Globus pallidus (tissue), 1 donor: ENCODE measurements at regions not wholly inside any gene's neighbourhood (a gene's known extent, or its start where the extent isn't known, plus 50 kb on each side); places are given as distances from the start of the nearest gene placed in this dataset.
"Not testable (repeated sequence)": the region's sequence is repeated elsewhere in the genome, so short reads cannot be mapped to it uniquely, and the experiment has no call there.

Source experiments
- DNase-seq: peaks from one replicate; pipeline ENCODE4 v3.0.0-alpha.2; 2015; ENCODE audit warnings: low spot score

DNA sequence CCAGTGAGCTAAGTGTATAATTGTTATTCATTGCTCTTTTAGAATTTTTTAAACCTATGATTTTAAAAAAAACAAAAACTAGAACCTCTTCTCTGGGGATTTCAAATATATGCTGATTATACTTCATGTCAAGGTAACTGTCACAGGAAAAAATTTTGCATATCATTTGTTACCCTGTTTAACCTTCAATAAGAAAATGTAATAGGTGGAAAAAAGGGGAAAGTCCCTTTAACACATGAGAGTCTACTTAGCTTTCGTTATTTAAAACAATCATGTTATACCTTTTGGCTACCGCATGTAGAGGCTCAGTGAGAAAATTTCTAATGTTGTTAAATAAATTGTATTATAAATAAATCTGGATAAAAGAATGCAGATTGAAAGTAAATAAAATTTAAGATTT is 190.1 kb upstream of the AKR1E2 start:
- DNase-seq: no peak

DNA sequence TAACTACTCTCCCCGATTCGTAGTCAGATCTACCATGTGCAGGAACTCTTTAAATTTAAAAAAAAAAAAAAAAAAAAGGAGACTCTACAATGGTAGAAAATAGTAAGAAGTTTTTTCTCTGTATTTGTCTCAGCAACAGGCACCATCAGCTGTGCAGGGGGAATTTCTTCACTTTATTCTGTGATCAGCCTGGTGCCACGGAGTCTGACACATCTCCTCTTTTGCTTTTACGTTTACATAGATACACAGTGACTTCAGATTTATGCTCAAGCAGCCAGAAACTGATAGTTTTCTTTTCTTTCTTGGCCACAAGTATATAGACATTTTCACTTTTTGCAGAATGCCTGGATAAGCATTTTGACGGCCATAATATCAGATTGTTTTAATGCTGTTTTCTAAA is 190.6 kb upstream of the AKR1E2 start:
- DNase-seq: no peak

DNA sequence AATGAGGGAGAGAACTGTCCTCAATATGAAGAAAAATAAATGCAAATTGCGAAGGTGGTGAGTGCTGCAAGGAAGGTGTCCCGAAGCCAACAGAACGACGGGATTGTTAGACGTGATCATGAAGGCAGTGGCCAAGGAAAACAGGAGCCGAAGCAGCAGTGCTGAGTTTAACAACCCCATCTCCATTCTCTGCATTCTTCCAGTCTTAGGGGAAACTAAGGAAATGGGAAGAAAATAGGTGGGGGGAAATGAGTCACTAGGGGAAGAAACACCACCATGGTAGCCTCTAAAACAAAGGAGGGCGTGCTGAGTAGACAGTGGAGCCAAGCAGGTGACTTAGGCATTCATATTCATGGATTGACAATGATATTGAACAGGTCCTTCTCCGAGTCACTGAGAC is 192.2 kb upstream of the AKR1E2 start:
- no peak for DNase-seq

DNA sequence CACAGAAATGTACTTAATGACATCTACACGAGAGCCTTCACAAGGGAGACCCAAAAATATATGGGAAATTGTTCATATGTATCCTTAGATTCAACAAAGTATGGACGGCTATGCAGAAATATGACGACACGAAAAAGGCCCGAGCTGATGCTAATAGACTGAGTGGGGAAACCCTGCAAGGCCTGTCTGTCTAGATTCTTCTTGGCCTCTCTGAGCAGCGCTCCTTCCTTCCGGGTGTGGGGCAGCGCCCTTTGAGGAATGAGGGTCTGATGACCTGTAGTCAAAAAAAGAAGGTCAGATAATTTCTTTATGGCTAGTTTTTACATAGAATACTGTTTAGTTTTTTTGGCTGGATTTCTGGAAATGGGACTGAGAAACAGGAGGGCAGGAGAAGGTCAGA is 192.8 kb upstream of the AKR1E2 start:
- no peak for DNase-seq

DNA sequence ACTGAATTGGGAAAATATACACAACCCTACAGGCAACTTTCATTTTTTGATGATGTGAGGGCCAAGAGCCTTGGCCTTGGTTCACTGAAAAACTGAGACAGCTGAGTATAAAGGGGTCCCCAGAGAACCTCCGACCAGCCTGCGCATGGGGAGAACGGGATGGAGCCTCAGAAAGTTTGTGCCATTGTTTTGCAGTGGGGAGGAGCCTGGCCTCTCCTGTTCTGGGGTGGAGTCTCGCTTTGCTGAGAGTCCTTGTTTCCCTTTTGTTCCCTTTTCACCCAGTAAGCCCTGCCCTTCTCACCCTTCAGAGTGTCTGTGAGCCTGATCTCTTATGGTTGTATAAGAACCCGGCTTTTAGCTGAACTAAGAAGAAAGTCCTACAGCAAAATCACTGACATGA is 193.2 kb upstream of the AKR1E2 start:
- DNase-seq: no peak

DNA sequence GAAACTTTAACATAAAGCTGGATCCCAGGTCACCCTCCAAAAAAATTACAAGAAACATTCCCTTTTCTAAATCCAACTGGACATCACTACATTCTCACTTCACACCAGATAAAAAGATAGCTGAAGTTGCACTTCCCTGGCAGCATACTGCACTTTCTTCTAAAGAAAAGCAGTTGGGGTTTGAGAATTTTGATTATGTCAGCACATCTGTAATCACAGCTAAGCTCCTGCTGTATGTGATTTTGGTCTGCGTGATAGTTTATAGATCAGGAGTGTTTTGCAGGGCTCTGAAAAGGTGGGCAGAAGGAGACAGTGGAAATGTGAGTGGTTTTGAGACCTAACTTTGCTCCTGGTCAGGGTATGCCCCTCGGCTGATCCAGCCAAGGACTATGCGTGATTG is 199.1 kb upstream of the AKR1E2 start:
- no peak for DNase-seq

DNA sequence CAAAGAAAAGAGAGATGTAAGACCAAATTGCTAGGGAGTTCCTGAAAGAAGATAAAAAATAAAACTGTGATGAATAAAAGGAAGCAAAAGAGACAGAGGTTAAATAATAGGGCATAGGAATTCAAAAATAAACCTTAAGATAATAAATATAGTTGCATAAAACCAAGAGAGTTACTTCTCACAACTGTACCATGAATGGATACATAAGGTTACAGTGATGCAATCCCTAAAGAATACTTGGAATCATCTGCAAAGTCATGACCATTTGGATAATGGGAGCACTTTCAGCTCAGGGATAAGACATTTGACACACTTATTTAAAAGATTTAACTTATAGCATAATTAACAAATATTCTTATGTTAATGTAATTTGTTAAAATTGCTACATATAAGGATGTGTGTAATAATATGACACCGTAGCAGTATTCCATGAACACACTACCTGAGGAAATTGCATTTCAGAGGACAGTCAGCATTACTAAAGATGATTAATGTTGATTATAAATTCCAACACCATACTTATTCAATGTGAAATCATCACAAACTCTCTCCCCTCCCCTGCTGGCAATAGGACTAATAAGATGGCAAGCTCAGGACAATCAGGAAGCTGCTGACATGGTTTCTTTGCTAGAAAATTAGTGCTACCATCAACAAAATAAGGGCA is 202.1 kb upstream of the AKR1E2 start:
- DNase-seq: no peak

DNA sequence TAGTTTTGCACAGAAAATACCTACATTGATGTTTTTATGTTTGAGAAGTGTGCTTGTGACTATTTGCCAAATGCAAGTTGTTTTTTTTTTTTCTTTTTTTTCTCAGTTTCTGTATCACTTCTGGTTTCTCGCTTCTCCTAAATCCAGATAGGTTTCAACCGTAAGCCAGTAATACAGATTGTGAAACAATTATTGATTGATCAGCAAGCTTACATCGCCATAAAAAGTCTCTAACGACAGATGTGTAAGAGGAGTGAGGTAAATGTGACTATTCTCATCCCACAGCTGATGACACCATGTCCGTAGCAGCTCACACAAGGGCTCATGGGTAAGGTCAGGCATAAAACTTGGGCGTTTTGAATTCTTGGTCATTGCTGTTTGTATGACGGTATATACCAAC is 202.8 kb upstream of the AKR1E2 start:
- DNase-seq: no peak

DNA sequence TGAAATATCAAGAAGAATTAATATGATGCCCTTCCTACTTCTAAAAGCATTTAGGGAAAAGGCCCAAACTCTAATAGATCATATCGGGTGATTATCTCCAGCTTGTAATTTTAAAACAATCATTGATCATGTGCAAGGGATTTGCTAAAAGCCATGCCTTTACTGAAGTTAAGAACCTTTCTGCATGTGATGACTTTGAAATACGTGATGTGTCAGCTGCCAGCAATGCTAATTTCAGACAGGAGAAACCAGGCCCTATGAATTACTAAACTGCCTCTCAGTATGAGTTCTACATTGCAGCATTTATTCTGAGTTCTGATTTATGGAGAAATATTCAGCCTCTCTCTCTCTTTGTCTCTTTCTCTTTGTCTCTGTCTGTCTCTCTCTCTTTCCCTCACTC is 203.6 kb upstream of the AKR1E2 start:
- no peak for DNase-seq

DNA sequence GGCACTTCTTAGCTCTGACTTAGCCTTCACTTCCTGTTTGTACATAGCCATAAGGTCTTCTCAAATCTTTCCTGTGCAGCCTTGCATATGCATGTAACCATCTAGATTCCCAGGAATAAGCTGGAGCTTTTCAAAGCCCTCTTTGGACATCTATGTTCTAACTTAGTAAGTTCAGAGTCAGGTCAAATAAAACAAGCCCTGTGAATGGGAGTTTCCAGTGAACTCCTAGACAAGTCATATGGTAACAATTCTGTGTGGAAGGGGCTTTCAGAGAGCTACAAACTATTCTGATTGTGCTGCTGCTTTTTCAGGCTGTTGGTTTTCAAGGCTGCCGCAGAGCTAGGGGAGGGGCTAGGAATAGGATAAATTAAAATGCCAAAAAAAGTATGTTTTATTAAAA is 208.4 kb upstream of the AKR1E2 start:
- no peak for DNase-seq

DNA sequence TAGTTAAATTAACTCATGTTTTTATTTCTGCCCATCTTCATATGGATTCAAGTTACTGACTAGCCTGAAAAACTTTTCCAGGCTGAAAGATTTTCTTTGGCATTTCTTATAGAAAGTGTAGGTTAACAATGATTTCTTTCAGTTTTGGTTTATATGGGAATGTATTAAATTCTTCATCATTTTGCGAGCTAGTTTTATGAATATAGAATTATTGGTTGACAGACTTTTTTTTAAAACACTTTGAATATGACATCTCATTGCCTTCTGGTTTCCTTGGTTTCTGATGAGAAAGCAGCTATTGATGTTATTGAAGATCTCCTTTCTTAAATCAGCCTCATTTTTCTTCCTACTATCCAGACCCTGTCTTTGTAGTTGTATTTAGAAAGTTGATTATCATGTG is 211.0 kb upstream of the AKR1E2 start:
- DNase-seq: no peak

DNA sequence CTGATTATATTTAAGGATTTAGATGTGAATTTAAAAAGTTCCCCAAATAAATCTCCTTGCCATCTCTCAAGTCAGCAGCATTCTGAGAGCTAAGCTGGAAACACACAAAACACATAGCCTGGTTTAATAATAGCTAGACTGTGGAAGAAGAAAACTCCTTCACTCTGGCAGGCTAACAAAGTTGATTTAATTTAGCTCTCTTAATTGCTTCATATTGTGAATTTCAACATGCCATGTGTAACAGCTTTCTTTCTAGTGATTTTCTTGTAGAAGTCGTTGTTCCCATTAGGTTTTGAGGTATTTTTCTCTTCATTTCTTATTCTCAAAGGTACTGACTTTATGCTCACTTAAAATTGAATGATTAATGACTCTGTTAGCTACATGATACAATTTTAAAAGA is 216.8 kb upstream of the AKR1E2 start:
- no peak for DNase-seq

DNA sequence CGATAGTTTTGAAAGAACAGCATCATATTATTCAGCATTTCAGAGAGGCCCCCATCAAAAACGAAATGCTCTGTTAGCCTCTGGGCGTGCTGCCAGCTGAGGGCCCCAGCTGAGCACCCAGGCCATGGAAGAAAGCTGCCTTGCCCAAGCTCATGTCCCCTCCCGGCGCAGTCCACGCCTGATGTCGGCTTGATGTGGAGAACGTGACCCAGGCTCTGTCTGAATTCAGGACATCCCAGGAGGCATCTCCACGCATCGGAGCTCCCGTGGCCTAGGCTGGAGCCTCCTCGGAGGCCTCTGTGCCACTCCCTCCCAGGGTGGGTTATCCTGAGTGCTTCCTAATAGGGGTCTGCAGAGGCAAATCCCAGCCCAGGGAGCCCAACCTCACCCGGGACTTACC is 218.3 kb upstream of the AKR1E2 start:
- no peak for DNase-seq

DNA sequence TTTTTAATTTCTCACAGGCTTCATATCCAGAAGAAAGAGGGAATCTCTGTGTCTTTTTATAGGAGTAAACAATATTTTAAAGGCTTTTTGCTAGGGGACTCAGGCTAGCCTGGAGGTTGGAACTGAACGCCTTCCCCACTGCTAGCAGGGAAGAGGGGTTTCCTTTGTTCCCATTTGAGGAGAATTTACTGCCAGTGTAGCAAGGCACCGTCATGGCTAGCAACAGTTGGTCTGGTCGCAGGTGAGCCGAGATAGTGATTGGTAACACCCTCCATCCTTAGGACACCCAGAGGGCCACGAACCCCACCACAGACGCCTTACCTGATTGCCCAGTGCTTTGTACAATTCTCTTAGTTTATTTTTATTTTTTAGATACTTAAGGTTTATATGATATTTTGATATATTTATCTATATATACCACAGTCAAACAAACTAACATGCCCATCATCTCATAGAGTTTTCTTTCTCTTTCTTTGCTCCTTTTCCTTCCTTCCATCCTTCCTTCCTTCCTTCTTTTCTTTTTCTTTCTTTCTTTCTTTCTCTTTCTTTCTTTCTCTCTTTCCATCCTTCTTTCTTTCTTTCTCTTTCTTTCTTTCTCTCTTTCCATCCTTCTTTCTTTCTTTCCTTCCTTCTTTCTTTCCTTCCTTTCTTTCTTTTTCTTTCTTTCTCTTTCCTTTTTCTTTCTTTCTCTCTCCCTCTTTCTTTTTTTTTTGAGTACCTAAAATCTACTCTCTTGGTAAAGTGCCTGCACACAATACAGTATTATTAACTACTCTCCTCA is 219.0 kb upstream of the AKR1E2 start:
- DNase-seq: no peak

DNA sequence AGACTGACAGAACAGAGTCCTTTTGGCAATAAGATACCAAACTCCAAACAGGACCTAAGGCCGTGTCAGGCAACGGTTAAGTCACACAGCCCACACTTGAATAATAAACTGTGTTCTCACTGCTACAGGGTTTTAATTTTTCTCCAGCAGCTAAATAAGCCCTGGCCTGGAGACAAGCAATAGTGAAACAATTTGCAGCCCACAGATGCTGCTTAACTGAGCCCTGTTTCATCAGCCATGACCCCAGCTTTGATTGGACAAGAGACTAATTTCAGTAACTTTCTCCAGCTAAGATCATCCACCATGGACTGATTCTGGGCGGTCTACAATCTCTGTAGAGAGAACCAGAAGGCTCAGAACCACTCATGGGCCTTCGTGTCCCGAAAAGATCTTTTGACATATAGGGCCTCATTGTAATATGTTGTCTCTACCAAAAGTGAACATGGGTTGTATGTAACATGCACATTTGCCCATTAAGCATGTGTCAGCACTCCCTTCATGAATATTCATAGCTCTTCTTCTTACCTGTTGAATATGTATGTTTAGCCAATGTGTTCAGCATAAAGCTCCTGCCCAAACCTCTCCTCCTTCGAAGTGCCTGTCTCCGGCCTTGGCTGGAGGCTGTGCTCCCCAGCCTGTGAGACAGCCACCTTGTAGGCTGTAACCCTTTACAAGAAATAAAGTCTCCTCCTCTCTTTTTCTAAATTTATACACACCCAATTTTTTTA is 223.1 kb upstream of the AKR1E2 start:
- no peak for DNase-seq

DNA sequence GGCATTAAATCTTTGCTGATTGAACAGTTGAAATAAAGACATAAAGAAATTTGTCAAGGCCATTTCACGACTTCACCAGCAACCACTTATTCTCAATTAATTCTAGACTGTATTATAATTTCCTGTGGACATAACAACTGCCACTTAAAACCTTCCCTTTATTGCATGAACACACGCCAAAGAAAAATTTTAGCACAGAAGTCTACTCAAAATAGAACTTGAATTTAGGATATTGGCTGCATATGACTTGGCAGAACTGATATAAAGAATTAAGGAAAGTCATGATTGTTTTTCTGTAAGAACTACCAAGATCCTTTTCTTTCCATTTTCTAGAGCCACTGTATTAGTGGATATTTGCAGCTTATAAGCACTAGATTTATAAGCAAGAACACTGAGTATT is 226.5 kb upstream of the AKR1E2 start:
- DNase-seq: no peak

DNA sequence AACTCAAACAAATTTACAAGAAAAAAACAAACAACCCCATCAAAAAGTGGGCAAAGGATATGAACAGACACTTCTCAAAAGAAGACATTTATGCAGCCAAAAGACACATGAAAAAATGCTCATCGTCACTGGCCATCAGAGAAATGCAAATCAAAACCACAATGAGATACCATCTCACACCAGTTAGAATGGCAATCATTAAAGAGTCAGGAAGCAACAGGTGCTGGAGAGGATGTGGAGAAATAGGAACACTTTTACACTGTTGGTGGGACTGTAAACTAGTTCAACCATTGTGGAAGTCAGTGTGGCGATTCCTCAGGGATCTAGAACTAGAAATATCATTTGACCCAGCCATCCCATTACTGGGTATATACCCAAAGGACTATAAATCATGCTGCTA is 228.1 kb upstream of the AKR1E2 start:
- DNase-seq: not testable (repeated sequence)

DNA sequence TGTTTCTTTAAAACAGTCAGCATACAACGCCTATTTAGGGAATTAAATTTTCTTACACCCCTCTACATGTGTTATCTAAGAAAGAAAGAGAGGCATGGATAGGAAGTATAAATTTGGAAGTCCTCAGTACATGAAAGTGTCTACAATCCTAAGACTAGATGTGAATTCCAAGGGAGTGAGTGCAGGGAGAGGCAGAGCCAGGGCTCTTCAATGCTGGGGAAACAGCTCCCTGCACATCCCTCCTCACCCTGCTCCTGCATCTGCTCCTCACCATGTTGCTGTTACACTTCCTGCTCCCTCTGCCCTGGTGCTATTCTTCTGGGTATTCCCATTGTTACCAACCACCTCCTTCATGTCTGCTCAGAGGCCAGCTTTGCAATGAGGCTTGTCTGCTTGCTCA is 229.1 kb upstream of the AKR1E2 start:
- DNase-seq: no peak

DNA sequence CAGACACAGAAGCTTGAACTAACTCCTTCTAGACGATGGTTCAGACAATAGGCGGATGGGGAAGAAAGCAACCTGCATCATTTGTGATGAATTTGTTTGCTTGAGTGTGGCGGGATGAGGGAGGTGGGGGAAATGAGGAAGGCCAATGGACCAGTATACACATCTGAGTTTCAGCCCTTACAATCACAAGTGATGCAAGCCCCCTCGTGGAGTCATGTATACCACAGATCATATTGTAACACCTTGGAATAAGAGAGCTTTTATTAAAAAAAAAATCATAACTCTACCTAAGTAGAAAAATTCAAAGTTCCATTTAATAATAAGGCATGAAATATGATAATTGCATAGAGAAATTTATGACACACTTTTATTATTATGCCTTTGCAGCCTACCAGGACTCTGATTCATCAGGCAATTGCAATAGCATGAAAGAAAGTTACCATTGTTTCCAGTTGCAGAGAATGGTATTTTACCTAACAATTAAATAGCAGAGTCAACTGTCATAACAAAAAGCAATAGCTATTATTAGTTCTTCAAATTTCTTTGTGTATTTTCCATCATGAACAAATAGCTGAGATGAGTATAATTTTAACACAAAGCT is 230.2 kb upstream of the AKR1E2 start:
- no peak for DNase-seq

DNA sequence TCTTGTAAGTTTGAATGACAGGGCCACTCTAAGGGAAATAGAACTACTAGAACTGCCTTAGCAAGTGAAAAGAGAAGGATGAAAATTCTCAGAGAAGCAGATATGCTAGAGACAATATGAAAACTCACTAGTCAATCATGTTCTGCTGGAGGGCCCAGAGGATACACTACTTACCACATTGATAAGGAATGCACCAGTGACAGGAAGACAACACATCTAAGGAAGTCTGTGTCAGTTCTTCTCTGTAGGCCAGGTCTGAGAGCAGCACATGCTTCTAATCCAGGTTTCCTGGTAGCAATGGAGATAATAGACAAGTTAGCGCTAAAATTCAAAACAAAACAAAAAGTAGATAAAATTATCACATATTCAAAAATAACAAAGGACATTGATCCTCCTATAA is 235.2 kb upstream of the AKR1E2 start:
- DNase-seq: no peak

DNA sequence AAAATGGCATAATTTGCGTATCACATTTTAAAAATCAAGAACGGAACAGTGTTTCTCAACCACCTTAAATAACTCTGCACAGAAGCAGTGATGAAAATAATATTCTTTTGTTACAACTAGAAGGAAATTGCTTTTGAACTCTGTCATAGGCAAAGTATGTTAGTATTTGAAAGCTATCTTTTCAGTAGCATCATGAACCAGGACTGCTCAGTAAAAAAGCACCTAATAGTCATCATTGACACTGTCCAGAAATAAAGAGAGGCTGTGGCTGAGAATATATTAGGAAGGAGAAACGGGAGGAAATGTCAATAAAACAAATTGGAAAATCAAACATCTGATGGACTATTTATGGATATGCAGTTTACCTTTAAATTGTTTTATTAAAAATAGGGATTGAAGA is 237.2 kb upstream of the AKR1E2 start:
- no peak for DNase-seq

DNA sequence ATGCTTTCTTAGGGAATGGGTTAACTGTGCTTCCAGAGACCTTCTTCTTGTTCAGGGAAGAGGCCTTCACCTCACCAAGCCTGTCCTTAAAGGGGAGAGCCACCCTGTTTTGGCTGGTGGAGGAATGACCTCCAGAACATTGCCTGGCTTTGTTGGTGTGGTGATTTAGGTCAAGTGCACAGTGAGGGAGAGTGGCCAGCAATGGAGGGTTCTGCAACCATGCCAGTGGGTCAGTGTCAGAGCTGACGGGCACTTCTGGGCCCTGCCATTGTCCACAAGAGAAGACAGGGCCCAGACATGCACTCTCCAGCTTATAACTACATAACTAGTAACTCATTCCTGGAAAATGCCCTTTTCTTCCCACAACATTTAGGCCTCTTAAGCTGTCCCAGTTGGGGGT is 238.5 kb upstream of the AKR1E2 start:
- DNase-seq: no peak

DNA sequence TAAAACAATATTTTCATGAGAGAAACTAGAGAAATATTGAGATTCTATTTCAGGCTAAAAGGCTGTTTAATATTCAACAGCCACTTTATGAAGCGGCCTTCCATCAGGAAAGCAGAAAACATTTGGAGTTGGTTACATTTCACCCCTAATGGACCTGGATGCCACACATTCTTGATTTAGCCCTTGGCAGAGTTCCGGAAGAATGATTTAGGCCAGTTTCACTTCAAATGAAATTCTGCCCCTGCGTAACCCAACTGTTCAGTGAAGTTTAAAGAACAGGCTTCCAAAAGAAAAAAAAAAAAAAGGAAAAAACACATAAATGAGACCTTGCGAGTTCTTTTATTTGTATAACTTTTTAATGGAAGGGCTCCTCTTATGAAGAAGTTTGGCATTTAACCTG is 239.2 kb upstream of the AKR1E2 start:
- no peak for DNase-seq
